NCI-H526 (cell line): ENCODE measurements at regions not wholly inside any gene's neighbourhood (a gene's known extent, or its start where the extent isn't known, plus 50 kb on each side); places are given as distances from the start of the nearest gene placed in this dataset.
"Not testable (repeated sequence)": the region's sequence is repeated elsewhere in the genome, so short reads cannot be mapped to it uniquely, and the experiment has no call there.

Experiments
- DNase-seq, 2 experiments: peaks; one replicate each; lab custom pipeline; 2025; lab: John Stamatoyannopoulos, UW

DNA sequence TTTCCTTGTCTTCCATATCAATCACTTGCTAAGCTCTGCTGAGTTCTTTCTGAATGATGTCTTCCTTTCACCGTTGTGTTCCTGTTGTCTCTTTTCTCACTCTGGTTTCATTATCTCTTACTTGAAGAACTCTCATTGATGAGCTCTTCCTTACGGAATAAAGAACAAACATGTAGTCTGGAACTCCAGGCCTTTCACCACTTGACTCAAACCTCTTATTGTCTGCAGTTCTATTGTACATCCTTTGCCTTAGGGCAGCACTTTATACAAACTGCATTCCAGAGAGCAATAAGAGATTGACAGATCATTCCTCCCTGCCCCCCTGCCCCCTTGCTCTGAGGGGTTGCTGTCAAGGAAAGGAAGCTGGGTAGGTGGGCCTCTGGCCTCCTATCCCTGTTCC is 517.4 kb downstream of the TMEM135 start:
- no peak for DNase-seq

DNA sequence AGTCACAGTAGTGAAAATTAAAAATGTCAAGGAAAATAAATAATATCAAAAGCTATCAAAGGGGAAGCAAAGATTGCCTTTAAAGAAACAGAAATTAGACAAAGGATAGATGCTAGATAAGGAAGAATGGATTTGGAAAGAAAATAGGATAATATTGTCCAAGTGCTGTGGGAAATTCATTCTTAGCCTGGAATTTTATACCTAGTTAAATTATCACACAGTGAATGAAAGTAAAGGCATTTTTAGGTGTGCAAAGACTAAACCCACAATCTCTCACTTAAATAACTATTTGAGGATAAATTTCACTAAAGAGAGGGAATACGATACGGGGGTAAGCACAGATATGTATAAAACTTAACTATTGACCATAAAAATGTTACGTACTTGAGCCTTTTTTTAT is 511.1 kb downstream of the TMEM135 start:
- no peak for DNase-seq

DNA sequence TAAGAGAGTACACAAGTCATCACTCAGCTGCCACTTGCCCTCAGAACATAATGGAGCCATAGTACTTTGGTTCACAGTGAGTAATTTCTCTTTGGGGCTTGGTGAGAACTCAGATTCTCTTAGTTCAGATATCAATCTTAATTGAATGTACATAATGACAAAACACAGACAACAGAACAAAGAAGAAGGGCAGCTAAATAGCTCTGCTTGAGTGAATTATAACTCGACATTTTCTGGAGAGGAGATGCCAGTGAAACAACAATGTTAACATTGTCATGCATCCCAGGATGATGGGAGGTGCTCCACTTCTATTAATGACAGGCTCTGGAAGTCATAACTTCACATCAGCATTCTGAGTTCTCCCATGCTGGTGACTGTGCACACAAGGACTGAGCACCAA is 508.1 kb downstream of the TMEM135 start:
- DNase-seq: no peak

DNA sequence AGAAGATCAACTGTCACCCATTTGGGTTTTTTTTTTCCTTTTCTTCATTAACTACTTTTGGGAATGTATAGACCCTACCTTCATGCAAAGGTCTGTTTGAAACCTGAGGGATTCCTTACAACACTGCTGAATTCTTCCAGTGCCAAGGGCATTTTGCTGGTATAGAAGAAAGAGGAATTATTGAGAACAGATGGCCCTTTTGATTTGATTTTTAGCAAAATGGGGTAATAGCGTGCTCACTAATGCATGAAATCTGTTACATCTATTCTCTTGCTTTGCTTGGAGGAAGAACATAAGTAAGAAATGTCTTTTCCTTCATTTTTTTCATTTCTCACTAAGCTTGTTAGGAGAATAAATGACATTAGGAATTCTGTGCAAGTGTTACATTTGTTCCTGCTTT is 501.9 kb downstream of the TMEM135 start:
- DNase-seq: no peak

DNA sequence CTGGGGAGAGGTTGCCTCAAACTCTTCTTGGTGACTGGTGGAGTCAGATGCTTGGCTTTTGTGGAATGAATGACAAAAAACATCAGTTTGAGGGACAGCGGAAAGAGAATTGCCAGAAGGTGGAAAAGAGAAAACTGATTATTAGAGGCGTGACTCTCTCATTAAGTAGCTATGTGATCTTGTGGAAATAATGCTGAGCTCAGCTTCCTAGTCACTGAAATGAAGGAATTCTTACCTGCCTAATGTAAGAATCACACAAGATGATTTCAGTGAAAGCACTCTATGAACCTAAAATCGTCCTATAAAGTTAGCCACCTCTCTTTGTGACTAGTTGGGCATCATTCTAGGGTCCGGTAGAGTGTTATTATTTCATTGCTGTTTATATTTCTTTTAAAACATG is 498.8 kb downstream of the TMEM135 start:
- DNase-seq: no peak

DNA sequence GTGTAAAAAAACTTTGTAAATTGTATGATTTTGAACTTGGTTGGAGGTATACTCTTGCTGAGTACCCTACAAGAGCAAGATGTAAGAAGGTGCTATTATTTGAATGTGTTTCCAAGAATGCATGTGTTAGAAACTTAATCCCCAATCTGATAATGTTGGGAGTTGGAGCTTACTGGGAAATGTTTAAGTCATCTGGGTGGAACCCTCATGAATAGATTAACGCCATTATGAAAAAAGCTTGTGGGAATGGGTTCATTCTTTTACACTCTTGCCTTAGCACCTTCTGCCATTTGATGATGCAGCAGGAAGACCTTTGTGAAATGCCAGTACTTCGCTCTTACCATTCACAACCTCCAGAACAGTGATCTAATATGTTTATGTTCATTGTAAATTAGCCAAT is 498.3 kb downstream of the TMEM135 start:
- no peak for DNase-seq

DNA sequence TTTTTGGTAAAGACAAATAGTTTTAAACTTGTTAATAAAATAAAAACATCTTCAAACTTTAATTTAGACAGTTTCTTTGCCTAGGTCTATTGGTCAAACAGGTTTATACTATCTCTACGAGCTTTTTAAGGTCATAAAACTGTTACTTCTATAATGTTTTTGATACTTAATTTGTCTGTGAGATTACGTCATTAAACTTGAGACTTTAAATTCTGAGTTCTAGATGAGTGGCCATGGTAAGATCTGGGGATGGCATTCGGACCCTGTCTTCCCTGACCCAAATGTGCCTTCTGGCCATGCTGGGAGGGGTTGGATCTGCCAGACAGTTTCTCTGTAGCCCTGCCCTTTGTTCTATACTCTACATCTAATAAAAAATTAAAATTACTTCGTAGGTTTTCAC is 497.8 kb downstream of the TMEM135 start:
- DNase-seq: no peak

DNA sequence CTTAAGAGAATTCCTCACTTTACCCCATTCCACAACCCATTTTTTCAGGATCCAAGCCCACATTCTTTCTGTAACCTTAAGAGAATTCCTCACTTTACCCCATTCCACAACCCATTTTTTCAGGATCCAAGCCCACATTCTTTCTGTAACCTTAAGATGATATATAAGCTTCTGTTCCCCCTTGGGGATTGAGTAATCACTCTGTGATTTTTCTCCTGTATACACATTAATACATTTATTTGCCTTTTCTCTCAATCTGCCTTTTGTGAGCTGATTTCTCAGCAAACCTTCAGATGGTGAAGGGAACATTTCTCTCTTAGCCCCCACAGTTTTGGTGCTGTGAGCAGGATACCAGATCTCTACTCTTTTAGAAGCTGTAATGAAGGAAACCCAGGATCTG is 494.1 kb downstream of the TMEM135 start:
- not testable (repeated sequence) for DNase-seq

DNA sequence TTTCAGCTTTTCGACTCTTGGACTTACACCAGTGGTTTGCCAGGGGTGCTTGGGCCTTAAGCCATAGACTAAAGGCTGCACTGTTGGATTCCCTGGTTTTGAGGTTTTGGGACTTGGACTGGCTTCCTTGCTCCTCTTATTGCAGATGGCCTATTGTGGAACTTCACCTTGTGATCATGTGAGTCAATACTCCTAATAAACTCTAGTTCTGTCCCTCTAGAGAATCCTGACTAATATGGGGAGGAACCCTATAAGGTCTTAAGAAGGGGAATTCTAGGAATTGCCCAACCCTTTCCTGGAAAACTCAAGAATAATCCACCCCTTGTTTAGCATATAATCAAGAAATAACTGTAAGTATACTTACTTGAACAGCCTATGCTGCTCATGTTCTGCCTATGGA is 491.8 kb downstream of the TMEM135 start:
- DNase-seq: no peak

DNA sequence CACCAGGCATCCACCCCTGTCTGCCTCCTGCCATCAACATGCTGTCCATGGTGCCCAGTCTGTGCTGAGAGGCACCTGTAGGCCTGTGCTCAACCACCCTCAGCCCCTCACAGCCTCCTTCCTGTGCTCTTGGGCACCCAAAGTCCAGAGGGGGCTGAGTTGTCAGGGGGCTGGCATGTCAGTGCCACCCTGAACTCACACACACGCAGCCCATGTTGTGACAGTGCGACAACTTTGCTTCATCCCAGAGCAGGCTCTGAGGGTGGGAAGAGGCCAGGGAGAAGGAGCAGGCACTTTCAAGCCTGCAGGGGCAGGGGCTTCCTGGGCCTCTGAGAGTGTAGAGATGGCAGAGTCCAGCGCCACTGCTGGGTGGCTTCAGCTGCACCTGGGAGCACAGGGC is 491.0 kb downstream of the TMEM135 start:
- no peak for DNase-seq

DNA sequence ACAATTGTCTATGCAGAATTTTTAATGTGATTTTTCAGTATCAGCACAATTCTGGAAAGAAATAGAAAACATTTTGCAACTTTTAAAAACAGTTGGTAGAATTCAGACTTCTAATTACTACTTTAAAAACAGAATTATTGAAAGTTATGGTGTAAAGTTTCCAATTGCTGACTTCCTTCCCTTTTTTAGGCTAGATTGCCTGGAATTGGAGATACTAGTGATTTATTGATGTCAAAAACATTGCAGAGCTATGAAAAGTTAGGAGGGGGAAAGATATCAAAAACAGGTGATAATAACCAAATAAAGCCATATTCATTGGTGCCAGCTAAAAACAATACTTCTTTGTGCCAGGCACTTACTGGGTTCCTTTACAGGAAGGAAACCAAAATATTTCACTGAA is 485.5 kb downstream of the TMEM135 start:
- no peak for DNase-seq

DNA sequence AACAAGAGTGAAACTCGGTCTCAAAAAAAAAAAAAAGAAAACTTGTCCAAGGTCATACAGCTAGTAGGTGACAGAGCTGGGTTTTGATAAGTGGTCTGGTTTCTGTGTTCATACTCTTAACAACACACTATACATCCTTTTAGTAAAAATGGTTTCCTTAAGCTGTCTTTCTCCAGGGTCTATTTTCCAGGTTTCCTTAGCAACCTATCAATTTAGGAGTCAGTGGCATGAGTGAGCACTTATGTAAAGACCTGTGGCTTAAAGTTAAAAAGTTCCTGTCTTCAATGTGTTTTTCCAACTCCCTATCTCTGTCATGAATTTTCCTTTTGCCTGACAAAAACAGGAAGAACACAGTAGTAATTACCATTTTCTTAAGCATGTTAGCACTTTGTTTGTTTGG is 480.5 kb downstream of the TMEM135 start:
- no peak for DNase-seq

DNA sequence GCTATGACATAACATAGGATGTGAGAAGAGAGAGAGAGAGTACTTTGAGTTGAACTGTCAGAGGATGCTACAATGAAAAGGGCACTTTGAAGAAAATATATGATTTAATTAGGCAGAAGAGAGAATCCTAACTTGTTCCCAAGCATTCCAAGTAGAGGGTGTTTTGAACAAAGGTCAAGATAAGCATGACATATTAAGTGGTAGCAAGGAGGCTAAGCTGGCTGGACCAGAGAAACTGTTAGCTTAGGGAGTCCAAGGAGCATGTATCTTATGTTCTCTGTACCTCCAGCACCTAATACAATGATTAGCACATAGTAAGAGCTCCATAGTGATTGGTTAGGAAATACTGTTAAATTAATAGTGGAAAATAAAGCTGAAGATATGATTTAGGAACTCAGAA is 479.6 kb downstream of the TMEM135 start:
- no peak for DNase-seq

DNA sequence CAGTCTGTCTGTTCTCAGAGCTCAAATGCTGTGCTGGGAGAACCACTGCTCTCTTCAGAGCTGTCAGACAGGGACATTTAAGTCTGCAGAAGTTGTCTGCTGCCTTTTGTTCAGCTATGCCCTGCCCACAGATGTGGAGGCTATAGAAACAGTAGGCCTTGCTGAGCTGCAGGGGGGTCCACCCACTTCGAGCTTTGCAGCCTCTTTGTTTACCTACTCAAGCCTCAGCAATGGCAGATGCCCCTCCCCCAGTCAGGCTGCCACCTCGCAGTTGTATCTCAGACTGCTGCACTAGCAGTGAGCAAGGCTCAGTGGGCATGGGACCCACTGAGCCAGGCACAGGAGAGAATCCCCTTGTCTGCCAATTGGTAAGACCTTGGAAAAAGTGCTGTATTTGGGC is 470.0 kb downstream of the TMEM135 start:
- not testable (repeated sequence) for DNase-seq

DNA sequence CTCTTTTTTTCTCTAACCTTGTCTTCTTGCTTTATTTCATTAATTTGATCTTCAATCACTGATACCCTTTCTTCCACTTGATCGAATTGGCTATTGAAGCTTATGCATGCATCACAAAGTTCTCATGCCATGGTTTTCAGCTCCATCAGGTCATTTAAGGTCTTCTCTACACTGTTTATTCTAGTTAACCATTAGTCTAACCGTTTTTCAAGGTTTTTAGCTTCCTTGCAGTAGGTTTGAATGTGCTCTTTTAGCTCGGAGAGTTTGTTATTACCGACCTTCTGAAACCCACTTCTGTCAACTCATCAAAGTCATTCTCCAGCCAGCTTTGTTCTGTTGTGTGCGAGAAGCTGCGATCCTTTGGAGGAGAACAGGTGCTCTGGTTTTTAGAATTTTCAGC is 469.2 kb downstream of the TMEM135 start:
- DNase-seq: not testable (repeated sequence)

DNA sequence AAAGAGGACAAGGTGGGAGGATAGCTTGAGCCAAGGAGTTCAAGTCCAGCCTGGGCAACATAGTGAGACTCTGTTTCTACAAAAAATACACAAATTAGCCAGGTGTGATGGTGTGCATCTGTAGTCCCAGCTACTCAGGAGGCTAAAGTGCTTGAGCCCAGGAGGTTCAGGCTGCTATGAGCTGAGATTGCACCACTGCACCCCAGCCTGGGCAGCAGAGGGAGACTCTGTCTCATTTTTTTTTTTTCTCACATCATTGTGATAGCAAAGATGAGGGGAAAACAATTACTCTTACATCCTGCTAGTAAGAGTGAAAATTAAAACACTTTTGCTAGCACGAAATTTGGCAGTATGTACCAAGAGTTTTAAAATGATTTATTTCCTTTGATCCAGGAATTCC is 463.7 kb downstream of the TMEM135 start:
- DNase-seq: no peak

DNA sequence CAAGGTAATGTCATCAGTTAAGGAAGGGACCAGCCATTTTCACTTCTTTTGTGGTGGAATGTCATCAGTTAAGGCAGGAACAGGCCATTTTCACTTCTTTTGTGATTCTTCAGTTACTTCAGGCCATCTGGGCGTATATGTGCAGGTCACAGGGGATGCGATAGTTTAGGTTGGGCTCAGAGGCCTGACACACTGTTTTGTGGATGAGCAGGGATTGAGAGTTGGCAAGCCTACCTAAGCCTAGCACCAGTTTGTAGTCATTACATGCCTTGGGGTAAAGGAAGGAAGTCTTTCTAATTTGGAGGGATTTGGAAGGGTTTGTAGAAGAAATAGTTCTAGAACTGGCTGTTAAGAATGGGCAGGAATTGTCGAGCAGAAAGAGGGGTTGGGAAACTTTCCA is 457.2 kb downstream of the TMEM135 start:
- DNase-seq: not testable (repeated sequence)

DNA sequence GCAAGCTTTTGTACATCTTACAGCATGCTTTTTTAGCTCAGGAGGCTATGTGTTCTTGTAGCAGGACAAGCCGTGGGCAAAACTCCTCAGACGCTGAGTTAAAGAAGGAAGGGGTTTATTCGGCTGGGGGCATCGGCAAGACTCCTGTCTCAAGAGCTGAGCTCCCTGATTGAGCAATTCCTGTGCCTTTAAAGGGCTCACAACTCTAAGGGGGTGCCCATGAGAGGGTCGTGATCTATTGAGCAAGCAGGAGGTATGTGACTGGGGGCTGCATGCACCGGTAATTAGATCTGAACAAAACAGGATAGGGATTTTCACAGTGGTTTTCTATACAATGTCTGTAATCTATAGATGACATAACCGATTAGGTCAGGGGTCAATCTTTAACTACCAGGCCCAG is 456.3 kb downstream of the TMEM135 start:
- not testable (repeated sequence) for DNase-seq

DNA sequence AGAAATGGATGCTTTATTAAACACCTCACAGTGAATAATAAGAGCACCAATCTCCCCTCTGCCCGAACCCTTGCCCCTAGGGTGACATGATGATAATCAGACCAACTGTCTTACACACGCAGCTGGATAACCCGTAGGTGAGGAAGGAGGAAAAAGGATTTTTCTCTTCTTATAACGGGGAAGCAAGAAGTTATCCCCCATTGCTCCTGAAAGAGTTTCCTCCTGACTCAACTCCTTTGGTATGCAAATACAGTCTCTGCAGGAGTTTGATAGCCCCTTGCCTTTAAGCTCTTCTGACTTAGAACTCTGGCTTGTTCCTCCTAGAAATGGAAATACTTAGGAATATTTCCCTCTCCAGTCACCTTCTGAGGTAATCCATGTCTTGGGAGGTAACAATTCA is 455.8 kb downstream of the TMEM135 start:
- no peak for DNase-seq

DNA sequence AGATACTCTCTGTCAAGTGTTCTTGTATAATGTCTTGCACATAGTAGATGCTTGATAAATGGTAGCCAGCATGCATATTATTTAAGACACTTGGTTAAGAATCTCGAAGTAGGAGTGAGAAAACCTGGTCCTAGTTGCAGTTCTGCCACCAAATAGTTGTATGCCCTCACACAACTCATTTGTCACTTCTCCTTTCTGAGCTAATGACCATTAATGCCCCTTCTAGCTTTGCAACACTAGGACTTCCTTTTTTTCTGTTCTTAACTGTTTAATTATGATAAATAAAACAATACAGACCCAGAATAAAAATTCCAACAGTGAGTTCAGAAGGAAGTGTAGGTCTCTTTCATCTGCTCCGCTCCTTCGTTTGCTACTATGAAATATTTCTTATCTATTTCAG is 453.6 kb downstream of the TMEM135 start:
- no peak for DNase-seq

DNA sequence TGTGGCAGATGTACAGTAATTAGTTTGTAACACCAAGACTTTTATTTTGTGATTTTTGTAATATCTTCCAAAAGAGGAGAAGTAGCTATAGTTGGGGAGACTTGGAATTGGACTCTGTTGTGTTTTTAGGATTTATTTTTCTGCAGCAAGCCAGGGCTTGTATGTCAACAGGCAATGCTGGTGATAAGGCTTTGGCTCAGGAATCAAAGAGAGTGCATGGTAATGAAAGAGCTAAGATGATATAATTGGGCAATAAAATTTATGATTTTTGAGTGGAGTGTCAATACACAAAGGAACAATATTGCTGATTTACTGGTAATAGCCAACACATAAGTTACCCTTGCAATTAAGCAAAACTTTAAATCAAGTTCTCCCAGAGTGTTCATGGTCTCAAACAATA is 452.9 kb downstream of the TMEM135 start:
- DNase-seq: no peak

DNA sequence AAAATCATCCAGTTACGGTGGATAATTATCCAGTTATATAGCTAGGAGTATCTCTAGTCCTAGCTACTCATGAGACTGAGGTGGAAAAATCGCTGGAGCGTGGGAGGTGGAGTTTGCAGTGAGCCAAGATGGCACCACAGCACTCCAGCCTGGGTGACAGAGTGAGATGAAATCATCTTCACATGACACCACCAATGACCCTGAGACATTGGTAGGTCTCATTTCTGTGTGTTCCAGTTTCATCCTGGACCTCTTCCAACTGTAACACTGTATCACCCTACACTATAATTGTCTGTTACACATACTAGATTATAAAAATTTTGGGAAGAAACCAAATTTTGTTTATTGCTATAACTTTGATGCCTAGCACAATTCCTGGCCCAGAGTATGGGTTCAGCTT is 446.8 kb downstream of the TMEM135 start:
- no peak for DNase-seq

DNA sequence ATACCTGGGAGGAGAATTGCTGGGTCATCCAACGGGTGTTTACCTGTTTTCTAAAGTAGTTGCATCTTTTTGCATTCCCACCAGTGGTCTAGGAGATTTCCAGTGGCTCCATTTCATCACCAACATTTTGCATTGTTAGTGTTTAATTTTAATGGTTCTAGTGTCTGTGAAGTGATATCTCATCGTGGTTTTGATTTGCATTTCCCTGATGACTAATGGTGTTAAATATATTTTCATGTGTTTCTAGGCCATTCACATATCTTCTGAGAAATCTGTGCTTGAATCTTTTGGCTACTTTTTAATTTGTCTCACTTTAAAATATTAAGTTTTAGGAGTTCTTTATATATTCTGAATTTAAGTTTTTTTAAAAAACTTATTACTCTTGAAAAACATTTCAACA is 439.6 kb downstream of the TMEM135 start:
- DNase-seq: no peak

DNA sequence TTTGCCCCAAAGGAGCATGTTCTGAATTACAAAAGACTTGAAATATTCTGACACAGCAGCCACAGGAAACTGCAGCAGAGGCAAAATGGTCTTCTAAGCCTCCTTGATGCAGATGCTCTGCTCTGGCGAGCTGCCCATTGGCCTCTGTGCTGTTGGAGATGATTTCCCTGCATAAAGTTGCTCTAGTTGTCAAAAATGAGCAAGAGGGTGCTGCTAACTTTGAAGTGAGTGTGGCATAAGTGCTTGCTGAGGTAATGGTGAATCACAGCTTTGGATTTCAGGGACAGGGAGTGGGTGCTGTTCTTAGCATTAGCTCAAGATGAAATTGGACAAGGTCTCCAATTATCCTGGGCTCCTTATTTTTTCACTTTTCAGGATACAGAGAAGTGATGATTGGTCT is 435.4 kb downstream of the TMEM135 start:
- no peak for DNase-seq

DNA sequence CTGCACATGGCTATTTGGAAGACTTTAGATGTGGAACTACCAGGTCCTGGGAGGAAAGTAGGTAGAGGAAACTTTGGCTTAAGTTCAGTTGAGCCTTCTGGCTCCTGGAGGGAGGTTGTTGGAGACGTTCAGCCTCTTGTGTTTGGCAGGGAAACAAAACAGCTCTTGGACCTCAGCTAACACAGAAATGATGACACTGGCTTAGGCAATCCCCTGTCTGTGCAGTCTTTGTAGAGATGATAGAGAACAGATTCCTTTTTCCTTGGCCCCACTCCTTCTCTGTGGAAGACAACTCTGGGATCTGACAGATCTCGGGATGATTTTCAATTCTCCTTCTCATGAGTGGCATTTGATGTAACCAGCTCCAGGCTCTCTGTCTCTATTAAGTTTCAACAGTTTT is 428.5 kb downstream of the TMEM135 start:
- DNase-seq: no peak
